ENCODE measurements at regions not wholly inside any gene's neighbourhood (a gene's known extent, or its start where the extent isn't known, plus 50 kb on each side); places are given as distances from the start of the nearest gene placed in this dataset.
"Not testable (repeated sequence)": the region's sequence is repeated elsewhere in the genome, so short reads cannot be mapped to it uniquely, and the experiment has no call there.

DNA sequence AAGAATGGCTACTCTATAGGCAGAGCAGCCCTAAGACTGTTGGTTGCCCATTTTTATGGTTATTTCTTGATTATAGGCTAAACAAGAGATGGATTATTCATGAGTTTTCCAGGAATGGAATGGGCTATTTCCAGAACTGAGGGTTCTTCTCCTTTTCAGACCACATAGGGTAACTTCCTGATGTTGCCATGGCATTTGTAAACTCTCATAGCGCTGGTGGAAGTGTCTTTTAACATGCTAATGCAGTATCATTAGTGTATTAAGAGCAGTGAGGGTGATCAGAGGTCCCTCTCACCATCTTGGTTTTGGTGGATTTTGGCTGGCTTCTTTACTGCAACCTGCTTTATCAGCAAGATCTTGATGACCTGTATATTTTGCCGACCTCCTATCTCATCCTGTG is 904.6 kb upstream of the FBXO33 start:
- H3K4me3 ChIP-seq (ENCODE audit: low read length), result no peak overlapping the region
- TF ChIP-seq, protein P1, sequence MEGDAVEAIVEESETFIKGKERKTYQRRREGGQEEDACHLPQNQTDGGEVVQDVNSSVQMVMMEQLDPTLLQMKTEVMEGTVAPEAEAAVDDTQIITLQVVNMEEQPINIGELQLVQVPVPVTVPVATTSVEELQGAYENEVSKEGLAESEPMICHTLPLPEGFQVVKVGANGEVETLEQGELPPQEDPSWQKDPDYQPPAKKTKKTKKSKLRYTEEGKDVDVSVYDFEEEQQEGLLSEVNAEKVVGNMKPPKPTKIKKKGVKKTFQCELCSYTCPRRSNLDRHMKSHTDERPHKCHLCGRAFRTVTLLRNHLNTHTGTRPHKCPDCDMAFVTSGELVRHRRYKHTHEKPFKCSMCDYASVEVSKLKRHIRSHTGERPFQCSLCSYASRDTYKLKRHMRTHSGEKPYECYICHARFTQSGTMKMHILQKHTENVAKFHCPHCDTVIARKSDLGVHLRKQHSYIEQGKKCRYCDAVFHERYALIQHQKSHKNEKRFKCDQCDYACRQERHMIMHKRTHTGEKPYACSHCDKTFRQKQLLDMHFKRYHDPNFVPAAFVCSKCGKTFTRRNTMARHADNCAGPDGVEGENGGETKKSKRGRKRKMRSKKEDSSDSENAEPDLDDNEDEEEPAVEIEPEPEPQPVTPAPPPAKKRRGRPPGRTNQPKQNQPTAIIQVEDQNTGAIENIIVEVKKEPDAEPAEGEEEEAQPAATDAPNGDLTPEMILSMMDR (conservative IDR thresholded peaks at IDR 0.05; ENCODE audit: low read depth, low read length), result no peak
- no peak for DNase-seq (ENCODE audit: low read depth)

DNA sequence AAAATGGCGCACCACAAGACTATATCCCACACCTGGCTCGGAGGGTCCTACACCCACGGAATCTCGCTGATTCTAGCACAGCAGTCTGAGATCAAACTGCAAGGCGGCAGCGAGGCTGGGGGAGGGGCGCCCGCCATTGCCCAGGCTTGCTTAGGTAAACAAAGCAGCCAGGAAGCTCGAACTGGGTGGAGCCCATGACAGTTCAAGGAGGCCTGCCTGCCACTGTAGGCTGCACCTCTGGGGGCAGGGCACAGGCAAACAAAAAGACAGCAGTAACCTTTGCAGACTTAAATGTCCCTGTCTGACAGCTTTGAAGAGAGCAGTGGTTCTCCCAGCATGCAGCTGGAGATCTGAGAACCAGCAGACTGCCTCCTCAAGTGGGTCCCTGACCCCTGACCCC is 894.3 kb upstream of the FBXO33 start:
- not testable (repeated sequence) for H3K4me3 ChIP-seq (ENCODE audit: low read length); DNase-seq (ENCODE audit: low read depth)

DNA sequence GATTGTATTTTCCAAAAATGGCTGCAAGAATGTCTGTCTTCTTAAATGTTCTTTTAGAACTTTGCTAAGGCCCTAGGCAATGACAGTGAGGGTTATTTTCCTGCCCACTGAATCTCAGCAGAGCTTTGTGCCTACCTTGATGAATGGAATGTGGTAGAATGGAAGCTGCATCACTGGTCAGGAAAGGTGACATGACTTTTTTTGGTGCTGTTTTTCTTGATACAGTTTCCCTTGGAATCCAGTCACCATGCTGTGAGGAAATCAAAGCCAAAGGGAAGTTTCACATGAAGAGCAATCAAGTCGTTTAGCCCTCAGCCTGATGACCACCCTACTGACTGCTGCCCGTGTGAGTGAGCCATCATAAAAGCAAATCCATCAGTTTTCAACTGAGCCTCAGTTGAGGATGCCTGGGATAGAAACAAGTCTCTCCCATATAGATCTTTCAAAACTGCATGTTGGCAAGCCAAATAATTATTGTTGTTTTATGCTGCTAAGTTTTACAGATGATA is 886.0 kb upstream of the FBXO33 start:
- no peak overlapping the region for H3K4me3 ChIP-seq (ENCODE audit: low read length)
- TF ChIP-seq, protein P1 (conservative IDR thresholded peaks at IDR 0.05; ENCODE audit: low read depth, low read length), result no peak
- no peak for DNase-seq (ENCODE audit: low read depth)

DNA sequence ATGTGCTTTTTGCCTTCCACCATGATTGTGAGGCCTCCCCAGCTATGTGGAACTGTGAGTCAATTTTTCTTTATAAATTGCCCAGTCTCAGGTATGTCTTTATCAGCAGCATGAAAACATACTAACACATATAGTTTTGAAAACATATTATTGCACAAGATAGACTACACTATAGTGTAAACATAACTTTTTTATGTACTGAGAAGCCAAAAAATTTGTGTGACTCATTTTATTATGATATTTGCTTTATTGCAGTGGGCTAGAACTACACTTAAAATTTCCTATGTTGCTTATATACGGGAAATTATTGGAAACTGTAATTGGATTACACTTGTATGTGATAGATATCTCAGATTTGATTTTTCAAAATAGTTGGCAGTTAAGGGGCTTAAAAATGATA is 885.5 kb upstream of the FBXO33 start:
- DNase-seq (ENCODE audit: low read depth), result no peak
- no peak overlapping the region for H3K4me3 ChIP-seq (ENCODE audit: low read length)
- TF ChIP-seq, protein P1 (conservative IDR thresholded peaks at IDR 0.05; ENCODE audit: low read depth, low read length), result no peak

DNA sequence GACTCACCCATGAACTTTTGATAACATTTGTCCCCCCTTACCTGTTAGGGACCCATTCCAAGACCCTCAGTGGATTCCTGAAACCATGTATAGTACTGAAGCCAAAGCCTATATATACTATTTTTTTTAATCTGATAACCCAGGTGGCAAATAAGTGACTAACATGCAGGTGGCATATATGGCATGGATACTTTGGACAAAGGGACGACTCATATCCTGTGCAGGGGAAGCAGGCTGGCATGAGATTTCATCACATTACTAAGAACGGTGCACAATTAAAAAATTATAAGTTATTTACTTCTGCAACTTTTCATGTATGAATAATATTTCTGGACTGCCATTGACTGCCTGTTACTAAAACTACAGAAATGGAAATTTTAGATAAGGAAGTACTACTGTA is 880.1 kb upstream of the FBXO33 start:
- no peak for DNase-seq (ENCODE audit: low read depth)
- TF ChIP-seq, protein P1 (conservative IDR thresholded peaks at IDR 0.05; ENCODE audit: low read depth, low read length), result no peak
- H3K4me3 ChIP-seq (ENCODE audit: low read length), result no peak overlapping the region

DNA sequence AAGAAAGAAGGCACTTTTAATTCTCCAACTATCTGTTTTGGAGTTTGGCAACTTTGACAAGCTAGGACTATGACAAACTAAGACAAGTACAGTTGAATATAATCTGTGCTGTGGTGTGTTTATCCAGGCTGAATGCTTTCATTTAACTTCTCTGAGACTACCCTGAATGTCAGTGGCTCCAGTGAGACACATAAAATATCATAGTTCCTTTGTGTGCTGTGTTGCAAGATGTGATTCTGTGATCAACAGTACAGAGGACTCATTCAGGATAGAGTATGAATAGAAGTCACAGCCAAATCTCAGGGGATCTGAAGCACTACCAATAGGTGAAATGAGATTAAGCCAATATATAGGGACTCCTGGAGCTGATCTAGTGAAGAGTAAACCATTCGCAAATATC is 876.9 kb upstream of the FBXO33 start:
- DNase-seq (ENCODE audit: low read depth), result no peak
- H3K4me3 ChIP-seq (ENCODE audit: low read length), result no peak overlapping the region
- TF ChIP-seq, protein P1 (conservative IDR thresholded peaks at IDR 0.05; ENCODE audit: low read depth, low read length), result no peak

DNA sequence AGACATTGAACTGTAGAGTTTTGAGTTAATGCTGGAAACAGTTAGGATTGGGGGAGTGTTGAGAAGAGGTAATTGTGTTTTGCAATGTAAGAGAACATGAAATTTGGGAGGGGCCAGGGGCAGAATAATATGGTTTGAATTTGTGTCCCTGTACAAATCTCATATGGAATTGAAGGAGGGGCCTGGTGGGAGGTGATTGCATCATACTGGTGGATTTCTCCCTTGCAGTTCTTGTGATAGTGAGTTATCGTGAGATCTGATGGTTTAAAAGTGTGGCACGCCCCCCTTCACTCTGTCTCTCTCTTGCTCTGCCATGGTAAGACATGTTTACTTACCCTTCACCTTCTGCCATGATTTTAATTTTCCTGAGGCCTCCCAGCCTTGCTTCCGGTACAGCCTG is 876.0 kb upstream of the FBXO33 start:
- TF ChIP-seq, protein P1 (conservative IDR thresholded peaks at IDR 0.05; ENCODE audit: low read depth, low read length), result no peak
- DNase-seq (ENCODE audit: low read depth), result no peak
- no peak overlapping the region for H3K4me3 ChIP-seq (ENCODE audit: low read length)

DNA sequence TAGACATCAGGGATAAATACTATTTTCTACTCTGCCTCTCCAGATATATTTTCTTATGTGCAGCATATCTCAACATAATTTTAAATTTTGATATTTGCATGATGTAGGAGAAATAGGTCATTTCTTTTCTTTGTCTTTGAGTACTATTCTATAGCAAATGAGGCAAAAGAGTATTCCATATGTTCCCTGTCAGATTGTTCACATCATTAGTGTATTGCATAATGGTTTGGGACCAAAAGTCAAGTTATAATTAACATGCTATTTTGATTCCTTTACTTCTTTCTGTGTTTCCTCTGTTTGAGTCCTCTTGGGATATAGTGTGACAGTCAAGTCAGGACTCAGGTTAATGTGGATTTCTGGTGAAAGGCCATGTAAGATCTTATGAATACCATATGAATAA is 864.6 kb upstream of the FBXO33 start:
- DNase-seq (ENCODE audit: low read depth), result no peak
- TF ChIP-seq, protein P1 (conservative IDR thresholded peaks at IDR 0.05; ENCODE audit: low read depth, low read length), result no peak
- no peak overlapping the region for H3K4me3 ChIP-seq (ENCODE audit: low read length)
